A673 (cell line): ENCODE measurements at regions not wholly inside any gene's neighbourhood (a gene's known extent, or its start where the extent isn't known, plus 50 kb on each side); places are given as distances from the start of the nearest gene placed in this dataset.

ENCODE experiments used
- EZH2 ChIP-seq: fragments of 200-600 bp; sonication (generic); IDR thresholded peaks from 2 replicates; pipeline ENCODE4 v1.6.1; 2017; ENCODE audit warnings: borderline replicate concordance, low read depth, mild to moderate bottlenecking, mixed read lengths, antibody characterized with exemption, low read length; ENCODE audit not compliant: poor library complexity, severe bottlenecking
- TF ChIP-seq, protein P1 (sequence below): fragments of 300-800, 200-600 bp; sonication (generic); conservative IDR thresholded peaks from 2 replicates; pipeline ENCODE4 v1.5.1; 2017; ENCODE audit warnings: low read depth, mild to moderate bottlenecking, antibody characterized with exemption, low read length, moderate library complexity, mixed read lengths

GRCh38 chr2:120842456-120843439, 107.1 kb downstream of the GLI2 start:
- TF ChIP-seq, protein P1, sequence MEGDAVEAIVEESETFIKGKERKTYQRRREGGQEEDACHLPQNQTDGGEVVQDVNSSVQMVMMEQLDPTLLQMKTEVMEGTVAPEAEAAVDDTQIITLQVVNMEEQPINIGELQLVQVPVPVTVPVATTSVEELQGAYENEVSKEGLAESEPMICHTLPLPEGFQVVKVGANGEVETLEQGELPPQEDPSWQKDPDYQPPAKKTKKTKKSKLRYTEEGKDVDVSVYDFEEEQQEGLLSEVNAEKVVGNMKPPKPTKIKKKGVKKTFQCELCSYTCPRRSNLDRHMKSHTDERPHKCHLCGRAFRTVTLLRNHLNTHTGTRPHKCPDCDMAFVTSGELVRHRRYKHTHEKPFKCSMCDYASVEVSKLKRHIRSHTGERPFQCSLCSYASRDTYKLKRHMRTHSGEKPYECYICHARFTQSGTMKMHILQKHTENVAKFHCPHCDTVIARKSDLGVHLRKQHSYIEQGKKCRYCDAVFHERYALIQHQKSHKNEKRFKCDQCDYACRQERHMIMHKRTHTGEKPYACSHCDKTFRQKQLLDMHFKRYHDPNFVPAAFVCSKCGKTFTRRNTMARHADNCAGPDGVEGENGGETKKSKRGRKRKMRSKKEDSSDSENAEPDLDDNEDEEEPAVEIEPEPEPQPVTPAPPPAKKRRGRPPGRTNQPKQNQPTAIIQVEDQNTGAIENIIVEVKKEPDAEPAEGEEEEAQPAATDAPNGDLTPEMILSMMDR, result no peak
- no peak for TF ChIP-seq EZH2
